Neuron (in vitro differentiated cells): ENCODE measurements at regions not wholly inside any gene's neighbourhood (a gene's known extent, or its start where the extent isn't known, plus 50 kb on each side); places are given as distances from the start of the nearest gene placed in this dataset.
"Not testable (repeated sequence)": the region's sequence is repeated elsewhere in the genome, so short reads cannot be mapped to it uniquely, and the experiment has no call there.

ENCODE experiments used
- H2AFZ ChIP-seq: one replicate; pipeline ENCODE4 v1.6.1; 2013; ENCODE audit warnings: low read depth, mild to moderate bottlenecking, inconsistent platforms, low read length, moderate library complexity
- H3K27me3 ChIP-seq: one replicate; pipeline ENCODE4 v1.6.1; 2013; ENCODE audit warnings: low read length; ENCODE audit not compliant: insufficient read depth
- H3K36me3 ChIP-seq: one replicate; pipeline ENCODE4 v1.6.1; 2013; ENCODE audit warnings: low read length; ENCODE audit not compliant: insufficient read depth
- H3K4me1 ChIP-seq: one replicate; pipeline ENCODE4 v1.6.1; 2013; ENCODE audit warnings: low read length; ENCODE audit not compliant: insufficient read depth
- H3K4me3 ChIP-seq: 2 replicates; pipeline ENCODE4 v1.5.1; 2013; ENCODE audit warnings: mild to moderate bottlenecking, low read length, moderate library complexity
- H3K9me3 ChIP-seq: one replicate; pipeline ENCODE4 v1.6.1; 2013; ENCODE audit warnings: low read length

DNA sequence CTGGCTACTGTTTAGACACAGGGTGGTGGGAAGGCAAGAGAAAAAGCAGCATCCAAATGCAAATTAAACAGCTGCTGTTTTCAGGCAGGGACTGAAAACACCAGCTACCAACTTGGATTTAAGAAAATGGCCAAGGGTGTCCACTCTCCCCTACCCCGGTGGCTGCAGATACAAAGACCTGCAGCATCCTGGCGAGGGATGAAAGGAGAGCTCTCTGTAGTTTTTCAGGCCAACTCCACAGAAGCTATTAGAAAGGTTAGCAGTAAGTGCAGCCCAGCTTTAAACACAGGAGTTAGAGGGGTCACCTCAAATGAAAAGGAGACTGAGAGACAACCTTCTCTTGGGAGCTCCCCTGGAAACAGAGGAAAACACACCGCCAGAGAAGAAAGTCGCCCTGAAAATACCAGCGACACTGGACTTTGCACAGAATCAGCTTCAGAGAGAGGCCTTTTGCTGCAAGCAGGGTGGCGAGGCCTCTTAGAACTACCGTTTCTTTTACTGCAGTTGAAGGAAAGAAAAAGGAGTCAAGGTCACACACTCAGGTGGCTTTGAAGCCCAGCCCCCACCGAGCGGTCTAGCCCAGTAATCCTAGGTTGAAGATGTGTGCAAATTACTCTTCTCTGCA, 74.4 kb upstream of the TIAM1 start:
- H3K36me3 ChIP-seq: no peaks in the 10 kb centered on the region
- peaks cover 4% of the 10 kb centered on the region for H3K4me1 ChIP-seq
- no peak overlapping the region for H3K4me3 ChIP-seq
- H3K27me3 ChIP-seq: no peaks in the 10 kb centered on the region
- H2AFZ ChIP-seq: no peak overlapping the region
- peaks cover 4% of the 10 kb centered on the region for H3K9me3 ChIP-seq

DNA sequence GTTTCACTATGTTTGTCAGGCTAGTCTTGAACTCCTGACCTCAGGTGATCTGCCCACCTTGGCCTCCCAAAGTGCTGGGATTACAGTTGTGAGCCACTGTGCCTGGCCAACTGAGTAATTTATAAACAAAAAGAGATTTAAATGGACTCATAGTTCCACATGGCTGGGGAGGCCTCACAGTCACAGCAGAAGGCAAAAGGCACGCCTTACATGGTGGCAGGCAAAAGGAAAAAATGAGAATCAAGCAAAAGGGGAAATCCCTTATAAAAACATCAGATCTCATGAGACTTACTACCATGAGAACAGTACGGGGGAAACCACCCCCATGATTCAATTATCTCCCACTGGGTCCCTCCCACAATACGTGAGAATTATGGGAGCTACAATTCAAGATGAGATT, 73.2 kb upstream of the TIAM1 start:
- not testable (repeated sequence) for H3K9me3 ChIP-seq, H3K27me3 ChIP-seq, H2AFZ ChIP-seq, H3K36me3 ChIP-seq, H3K4me3 ChIP-seq, H3K4me1 ChIP-seq

DNA sequence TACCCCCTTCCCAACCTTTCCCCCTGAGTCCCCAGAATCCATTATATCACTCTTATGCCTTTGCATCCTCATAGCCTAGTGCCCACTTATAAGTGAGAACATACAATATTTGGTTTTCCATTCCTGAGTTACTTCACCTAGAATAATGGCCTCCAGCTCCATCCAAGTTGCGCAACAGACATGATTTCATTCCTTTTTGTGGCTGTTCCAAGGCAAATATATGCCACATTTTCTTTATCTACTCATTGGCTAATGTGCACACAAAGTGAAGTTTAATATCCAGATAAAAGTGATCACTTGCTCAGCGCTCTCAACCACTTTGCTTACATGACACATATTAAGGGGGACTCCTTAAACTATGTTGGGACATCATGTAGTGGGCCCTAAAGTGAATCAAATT, 72.4 kb upstream of the TIAM1 start:
- H3K4me3 ChIP-seq: no peak overlapping the region

DNA sequence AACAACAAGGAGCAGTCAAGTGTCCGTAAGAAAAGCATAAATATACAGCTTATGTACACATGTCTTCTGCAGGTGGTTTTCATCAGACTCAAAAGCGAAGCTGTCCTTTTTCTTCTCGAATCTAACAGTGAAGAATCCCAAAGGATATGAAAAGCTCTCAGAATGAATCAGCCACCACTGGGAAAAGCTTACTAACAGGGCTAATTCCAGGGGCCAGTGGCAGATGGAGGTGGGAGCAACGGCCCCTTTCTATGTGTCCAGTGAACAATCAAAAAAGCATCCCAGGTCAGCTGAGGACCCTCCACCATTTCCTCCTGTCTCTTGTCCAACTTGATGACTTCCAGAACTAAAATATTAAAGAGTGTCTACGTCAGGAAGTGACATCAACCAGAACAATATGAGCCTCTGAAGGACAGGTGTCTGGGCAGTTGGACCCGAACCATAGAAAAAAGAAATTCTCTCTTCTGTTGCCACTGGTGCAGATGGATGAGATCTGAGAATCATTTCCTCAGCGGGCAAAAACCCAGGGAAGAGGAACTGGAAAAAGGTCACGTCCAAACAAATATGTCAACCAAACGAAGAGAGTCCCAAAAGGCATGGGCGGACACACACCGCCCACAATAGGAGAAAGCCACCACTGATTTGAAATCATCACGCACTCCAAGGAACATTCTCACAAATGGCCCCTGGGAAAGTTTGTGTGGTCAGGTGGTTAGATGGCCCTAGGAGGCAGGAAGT, 70.4 kb upstream of the TIAM1 start:
- Histone ChIP-seq H3K27me3 (no peaks in the 10 kb centered on the region), H2AFZ (no peak overlapping the region), H3K4me1 (peaks cover 4% of the 10 kb centered on the region), H3K9me3 (peaks cover 2% of the 10 kb centered on the region), H3K4me3 (no peak overlapping the region), H3K36me3 (no peaks in the 10 kb centered on the region)

More for the DNA sequence above, 72.4 kb upstream of the TIAM1 start:
- peaks cover 4% of the 10 kb centered on the region for H3K4me1 ChIP-seq
- H3K36me3 ChIP-seq: no peaks in the 10 kb centered on the region
- peaks cover 4% of the 10 kb centered on the region for H3K9me3 ChIP-seq
- no peak overlapping the region for H2AFZ ChIP-seq
- H3K27me3 ChIP-seq: no peaks in the 10 kb centered on the region

DNA sequence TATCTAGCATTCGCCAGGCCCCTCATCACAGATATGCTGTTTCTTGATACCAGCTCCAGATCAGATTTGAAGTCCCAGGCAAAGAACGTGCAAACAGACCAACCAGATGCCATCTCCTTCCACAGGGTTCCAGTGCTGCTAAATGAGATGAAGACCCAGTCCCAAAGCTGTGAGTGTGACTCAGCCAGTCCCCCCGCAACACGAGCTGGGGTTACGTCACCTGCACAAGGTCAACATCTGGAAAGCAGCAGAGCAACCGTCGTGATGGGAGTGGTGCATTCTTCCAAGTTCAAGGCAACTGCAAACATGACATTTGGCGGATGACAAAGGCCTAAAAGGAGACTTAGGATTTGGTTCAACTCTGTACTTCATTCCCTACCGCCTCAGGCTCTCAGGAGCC, 69.6 kb upstream of the TIAM1 start:
- Histone ChIP-seq H3K36me3 (no peaks in the 10 kb centered on the region), H3K27me3 (no peaks in the 10 kb centered on the region), H3K4me1 (peaks cover 4% of the 10 kb centered on the region), H2AFZ (no peak overlapping the region), H3K9me3 (peaks cover 2% of the 10 kb centered on the region), H3K4me3 (no peak overlapping the region)

DNA sequence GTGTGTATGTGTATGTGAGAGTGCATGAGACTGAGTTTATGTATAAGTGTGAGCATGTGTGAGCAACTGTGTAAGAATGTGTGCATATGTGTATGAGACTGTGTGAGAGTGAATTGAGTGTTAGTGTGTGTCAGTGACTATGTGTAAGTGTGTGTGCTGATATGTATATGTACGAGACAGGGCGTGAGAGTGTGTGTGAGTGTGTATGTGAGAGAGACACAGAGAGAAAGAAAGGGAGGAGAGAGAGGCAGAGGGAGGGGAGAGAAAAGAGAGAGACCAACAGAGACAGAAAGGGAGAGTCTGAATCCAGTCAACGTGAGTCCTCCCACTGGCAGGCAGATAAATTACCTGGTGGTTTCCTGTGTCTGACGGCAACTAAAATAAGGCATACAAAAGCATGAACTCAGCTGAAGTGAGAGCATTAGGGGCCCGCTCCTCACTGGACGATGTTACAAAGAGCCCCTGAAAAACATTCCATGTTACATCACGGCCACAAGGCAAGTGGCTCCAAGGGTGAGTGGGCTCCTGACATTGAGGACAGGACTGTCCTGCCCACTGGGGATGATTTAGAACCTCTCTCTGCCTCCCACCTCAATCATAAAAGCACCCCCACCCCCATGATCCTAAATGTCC, 66.6 kb upstream of the TIAM1 start:
- no peaks in the 10 kb centered on the region for H3K27me3 ChIP-seq
- no peaks in the 10 kb centered on the region for H3K4me1 ChIP-seq
- no peak overlapping the region for H3K4me3 ChIP-seq
- H2AFZ ChIP-seq: no peak overlapping the region
- no peaks in the 10 kb centered on the region for H3K36me3 ChIP-seq
- H3K9me3 ChIP-seq: peaks cover 2% of the 10 kb centered on the region

DNA sequence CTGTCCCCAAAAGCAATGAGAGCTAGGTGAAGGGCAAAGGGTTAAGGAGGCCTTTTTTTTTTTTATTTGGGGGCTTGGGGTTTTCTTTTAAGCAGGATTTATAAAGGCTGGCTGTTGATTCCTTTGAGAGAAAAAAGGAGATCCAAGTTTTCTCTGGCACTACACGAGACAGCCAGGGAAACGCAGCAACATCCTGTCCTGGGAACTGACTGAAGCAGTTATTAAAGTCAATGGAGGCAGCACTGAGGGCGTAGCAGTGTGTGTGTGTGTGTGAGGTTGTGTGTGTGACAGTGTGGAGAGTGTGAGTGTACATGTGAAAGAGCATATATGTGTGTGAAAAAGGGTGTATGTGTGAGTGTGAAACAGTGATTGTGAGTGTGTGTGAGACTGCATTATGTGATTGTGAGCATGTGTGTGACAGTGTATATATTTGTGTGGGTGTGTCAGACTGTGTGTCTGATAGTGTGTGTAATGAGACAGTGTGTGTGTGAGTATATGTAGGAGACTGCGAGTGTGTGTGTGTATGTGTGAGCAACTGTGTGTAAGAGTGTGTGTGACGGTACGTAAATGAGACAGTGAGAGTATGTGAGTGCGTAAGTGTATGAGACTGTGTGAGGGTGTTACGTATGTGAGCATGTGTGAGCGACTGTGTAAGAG, 65.9 kb upstream of the TIAM1 start:
- H3K9me3 ChIP-seq: peaks cover 2% of the 10 kb centered on the region
- no peaks in the 10 kb centered on the region for H3K4me1 ChIP-seq
- H3K4me3 ChIP-seq: no peak overlapping the region
- H2AFZ ChIP-seq: no peak overlapping the region
- H3K36me3 ChIP-seq: no peaks in the 10 kb centered on the region
- H3K27me3 ChIP-seq: no peaks in the 10 kb centered on the region

DNA sequence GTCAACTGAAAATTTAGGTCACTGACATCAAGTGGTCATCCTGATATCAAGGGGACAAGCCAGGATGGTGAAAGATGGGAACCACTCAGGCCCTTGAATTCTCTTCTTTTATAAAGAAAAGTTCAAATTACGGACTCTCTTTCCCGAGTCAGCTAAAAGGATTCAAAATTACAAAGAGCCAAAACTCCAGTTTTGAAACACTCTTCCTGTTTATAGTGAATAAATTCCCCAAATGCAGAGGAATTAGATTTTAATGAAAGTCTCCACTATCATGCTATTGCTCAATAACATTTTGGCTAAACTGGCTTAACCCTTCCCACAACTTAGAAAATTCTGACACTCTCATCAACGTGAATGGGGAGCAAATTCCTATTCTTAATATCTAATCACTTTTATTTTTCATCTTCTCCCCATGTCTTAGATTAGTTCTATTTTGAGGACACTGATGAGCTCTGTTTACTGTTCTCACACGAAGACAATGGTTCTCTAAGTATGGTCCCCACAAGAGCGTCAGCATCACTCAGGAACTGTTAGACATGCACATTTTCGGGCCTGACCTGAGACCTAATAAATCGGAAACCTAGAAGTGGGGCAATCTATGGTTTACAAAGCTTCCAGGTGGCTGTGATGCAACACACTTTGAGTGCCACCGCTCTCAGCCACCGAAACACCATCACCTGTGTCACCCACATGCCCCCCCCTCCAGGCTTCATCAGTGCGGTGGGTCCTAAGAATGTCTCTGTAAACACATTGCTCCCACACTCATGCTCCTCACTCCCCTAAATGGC, 64.4 kb upstream of the TIAM1 start:
- Histone ChIP-seq H3K36me3 (no peaks in the 10 kb centered on the region), H3K4me3 (no peak overlapping the region), H2AFZ (no peak overlapping the region), H3K27me3 (no peaks in the 10 kb centered on the region), H3K9me3 (no peaks in the 10 kb centered on the region), H3K4me1 (no peaks in the 10 kb centered on the region)

DNA sequence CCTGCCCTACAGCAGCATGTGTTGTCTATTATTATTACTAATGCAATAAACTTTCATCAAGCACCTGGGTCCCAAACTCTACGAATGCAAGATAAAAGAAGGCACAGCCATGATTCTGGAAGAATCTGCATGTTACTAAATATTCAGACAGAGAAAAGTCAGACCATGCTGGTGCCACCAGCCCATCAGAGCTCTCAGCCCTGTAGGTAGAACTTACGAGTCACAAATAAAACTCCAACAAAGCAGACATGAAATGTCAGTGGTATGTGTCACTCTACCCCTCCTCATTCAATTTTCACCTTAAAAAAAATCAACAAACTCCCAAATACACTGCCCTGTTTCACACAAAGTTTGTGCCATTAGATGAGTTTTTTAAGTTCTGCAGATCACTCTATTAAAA, 62.4 kb upstream of the TIAM1 start:
- Histone ChIP-seq H3K36me3 (no peaks in the 10 kb centered on the region), H2AFZ (no peak overlapping the region), H3K9me3 (no peaks in the 10 kb centered on the region), H3K4me3 (no peak overlapping the region), H3K27me3 (no peaks in the 10 kb centered on the region), H3K4me1 (no peaks in the 10 kb centered on the region)

DNA sequence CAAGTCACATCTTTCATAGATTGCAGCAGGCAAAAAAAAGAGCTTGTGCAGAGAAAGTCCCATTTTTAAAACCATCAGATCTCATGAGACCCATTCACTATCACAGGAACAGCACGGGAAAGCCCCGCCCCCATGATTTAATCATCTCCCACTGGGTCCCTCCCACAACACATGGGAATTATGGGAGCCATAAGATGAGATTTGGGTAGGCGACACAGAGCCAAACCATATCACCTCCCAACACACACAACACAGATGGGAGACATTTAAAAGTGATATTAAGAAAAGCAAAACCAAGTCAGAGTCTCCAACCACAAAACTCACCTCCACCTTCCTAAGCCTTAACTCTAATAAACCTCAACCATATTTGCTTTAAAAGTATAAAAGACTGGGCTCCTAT, 61.5 kb upstream of the TIAM1 start:
- H3K36me3 ChIP-seq: no peaks in the 10 kb centered on the region
- peaks cover 2% of the 10 kb centered on the region for H3K4me1 ChIP-seq
- no peak overlapping the region for H2AFZ ChIP-seq
- no peaks in the 10 kb centered on the region for H3K9me3 ChIP-seq
- no peak overlapping the region for H3K4me3 ChIP-seq
- H3K27me3 ChIP-seq: no peaks in the 10 kb centered on the region

DNA sequence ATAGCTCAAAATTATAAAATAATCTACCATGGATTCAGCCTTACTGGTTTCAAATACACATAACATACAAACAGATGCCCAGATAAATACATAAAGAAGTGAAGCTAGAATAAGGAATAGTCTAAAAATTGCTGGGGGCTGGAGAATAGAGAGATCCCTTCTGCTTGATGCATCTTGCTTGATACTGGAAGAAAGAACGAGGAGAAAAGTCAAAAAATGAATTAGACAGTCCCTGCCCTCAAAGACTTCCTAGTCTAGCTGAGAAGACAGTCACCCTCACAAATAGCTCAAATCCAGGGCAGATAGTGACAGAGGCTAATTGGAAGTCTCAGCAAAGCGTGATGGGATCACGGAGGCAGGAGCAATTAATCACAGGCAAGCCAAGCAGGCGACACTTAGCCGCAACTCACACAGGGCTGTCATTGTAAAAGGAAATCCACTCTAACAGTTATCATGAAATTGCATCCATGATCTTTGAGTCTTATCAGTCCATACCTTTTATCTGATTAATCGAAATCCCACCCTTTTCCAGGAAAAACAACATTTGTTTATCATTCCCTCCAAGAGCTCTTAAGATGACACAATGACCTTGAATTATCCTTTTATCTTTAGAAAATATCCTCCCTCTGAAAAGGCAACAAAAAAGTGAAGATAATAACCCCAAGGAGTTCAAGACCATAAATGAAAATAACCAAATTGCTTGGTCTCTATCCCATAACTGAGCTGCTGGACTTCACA, 59.7 kb upstream of the TIAM1 start:
- H3K4me1 ChIP-seq: peaks cover 11% of the 10 kb centered on the region
- no peak overlapping the region for H2AFZ ChIP-seq
- no peaks in the 10 kb centered on the region for H3K36me3 ChIP-seq
- H3K4me3 ChIP-seq: no peak overlapping the region
- no peaks in the 10 kb centered on the region for H3K27me3 ChIP-seq
- no peaks in the 10 kb centered on the region for H3K9me3 ChIP-seq

DNA sequence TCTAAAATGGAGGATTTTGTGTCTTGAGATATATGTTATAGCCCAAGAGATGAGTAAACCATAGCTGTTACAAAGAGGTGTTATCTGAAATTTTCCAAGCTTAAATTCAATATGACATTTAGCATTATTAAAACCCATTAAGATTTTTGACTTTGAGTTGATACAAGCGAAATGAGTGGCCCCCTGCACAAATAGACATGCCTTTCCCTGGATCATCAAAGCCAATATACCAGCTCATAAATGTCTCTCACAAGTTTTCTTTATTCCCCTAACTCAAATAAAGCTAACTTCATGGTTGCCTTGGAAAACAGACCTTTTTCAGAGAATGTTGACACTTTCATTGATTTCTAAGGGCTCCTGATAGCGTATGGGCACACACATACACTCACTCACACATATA, 55.5 kb upstream of the TIAM1 start:
- Histone ChIP-seq H3K9me3 (no peaks in the 10 kb centered on the region), H3K27me3 (no peaks in the 10 kb centered on the region), H3K4me1 (peaks cover 36% of the 10 kb centered on the region), H2AFZ (no peak overlapping the region), H3K36me3 (no peaks in the 10 kb centered on the region), H3K4me3 (no peak overlapping the region)
